ENCODE measurements at regions not wholly inside any gene's neighbourhood (a gene's known extent, or its start where the extent isn't known, plus 50 kb on each side); places are given as distances from the start of the nearest gene placed in this dataset.

DNA sequence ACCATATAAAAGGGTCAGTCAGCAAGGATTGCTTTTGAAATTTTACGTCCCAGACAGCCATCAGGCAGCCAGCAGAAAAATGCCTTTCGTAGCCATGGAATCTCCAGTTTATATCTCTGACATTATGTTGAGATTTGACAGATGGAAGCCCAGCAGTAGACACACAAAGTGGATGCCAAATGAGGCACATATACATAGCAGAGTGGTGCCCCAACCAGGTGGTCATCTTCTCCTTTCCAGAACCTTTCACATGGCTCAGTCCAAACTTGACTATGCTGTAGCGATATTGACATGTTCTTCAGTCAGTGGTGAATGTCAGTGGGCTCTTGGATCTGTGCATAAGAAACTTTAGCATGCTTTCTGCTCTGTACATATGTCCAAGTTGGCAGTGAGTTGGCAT lies 123.3 kb upstream of the GBE1 start:
- no peaks in the 10 kb centered on the region for H3K36me3 ChIP-seq
- TF ChIP-seq POLR2A (IDR thresholded peaks at IDR 0.05), result no peak
- TF ChIP-seq, protein P1, sequence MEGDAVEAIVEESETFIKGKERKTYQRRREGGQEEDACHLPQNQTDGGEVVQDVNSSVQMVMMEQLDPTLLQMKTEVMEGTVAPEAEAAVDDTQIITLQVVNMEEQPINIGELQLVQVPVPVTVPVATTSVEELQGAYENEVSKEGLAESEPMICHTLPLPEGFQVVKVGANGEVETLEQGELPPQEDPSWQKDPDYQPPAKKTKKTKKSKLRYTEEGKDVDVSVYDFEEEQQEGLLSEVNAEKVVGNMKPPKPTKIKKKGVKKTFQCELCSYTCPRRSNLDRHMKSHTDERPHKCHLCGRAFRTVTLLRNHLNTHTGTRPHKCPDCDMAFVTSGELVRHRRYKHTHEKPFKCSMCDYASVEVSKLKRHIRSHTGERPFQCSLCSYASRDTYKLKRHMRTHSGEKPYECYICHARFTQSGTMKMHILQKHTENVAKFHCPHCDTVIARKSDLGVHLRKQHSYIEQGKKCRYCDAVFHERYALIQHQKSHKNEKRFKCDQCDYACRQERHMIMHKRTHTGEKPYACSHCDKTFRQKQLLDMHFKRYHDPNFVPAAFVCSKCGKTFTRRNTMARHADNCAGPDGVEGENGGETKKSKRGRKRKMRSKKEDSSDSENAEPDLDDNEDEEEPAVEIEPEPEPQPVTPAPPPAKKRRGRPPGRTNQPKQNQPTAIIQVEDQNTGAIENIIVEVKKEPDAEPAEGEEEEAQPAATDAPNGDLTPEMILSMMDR (IDR thresholded peaks at IDR 0.05), result no peak
- 89 to 91% (median 90%) methylated on average over 3 of the region's 3 CpGs for WGBS, 4 donors
- H3K27me3 ChIP-seq, result no peaks in the 10 kb centered on the region
- DNase-seq (no peak), ATAC-seq (no peak)
- H3K4me3 ChIP-seq, result no peak overlapping the region
- H3K9me3 ChIP-seq, result peaks cover 0 to 5% (median 0%) of the 10 kb centered on the region in 12 donors
- H3K27ac ChIP-seq, result no peak overlapping the region
- no peaks in the 10 kb centered on the region for H3K4me1 ChIP-seq
- intact Hi-C loops (cut with DNase I), result no loop called here

DNA sequence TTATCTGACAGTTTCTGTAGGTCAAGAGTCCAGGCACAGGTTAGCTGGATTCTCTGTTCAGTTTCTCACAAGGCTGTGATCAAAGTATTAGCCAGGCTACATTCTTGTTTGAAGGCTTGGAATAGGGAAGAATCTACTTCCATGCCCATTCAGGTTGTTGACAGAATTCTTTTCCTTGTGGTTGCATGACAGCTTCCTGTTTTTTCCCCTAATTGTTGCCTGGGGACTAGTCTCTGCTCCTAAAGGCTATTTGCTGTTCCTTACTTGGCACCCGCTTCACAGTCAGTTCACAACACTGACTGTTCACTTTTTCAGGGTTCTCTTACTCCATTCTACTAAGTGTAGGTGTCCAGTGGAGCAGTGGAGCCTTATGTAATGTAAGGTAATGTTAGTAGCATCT lies 115.4 kb upstream of the GBE1 start:
- no peak for TF ChIP-seq POLR2A (IDR thresholded peaks at IDR 0.05)
- TF ChIP-seq, protein P1 (IDR thresholded peaks at IDR 0.05), result no peak

DNA sequence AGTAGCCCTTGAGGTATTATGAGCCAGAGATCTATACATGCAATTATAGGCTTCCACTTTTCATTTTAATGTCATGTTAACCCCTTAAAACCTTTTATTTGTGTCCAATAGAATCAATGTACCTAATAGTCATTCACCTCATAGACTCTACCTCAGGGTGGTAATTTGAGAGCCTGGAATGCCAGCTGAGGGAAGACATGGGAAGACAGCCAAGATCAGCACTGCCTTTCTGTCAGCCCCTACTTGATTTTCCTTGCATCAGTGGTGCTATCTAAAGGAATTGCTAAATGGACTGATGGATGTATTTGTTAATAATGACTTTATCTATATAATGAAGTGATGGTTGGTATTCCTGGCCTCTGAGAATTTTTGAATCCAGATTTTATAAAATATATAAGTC lies 113.3 kb upstream of the GBE1 start:
- TF ChIP-seq, protein P1 (IDR thresholded peaks at IDR 0.05), result no peak
- no peak for TF ChIP-seq POLR2A (IDR thresholded peaks at IDR 0.05)
- Histone ChIP-seq H3K27ac (no peak overlapping the region), H3K4me3 (no peak overlapping the region), H3K27me3 (no peaks in the 10 kb centered on the region), H3K4me1 (peaks cover 0 to 3% (median 0%) of the 10 kb centered on the region in 12 donors), H3K36me3 (no peaks in the 10 kb centered on the region), H3K9me3 (peaks cover 0 to 6% (median 0%) of the 10 kb centered on the region in 12 donors)
- intact Hi-C loops (cut with DNase I), result loop anchor here in 6 of 10 donors (5.0 to 10.0 kb wide), 3 partner anchors 250 to 260 kb away; no protein-coding TSS in a partner anchor
- ATAC-seq (no peak), DNase-seq (no peak)

More for the DNA sequence above, 115.4 kb upstream of the GBE1 start:
- H3K36me3 ChIP-seq, result no peaks in the 10 kb centered on the region
- ATAC-seq, result no peak
- no peak overlapping the region for H3K27ac ChIP-seq
- intact Hi-C loops (cut with DNase I), result loop anchor here in 4 of 10 donors (10.0 kb wide), 2 partner anchors 248 to 258 kb away; no protein-coding TSS in a partner anchor
- H3K9me3 ChIP-seq, result peaks cover 0 to 10% (median 0%) of the 10 kb centered on the region in 12 donors
- WGBS, 4 donors, result 61 to 88% (median 75%) methylated on average over 1 of the region's 1 CpG
- H3K4me3 ChIP-seq, result no peak overlapping the region
- DNase-seq, result no peak
- no peaks in the 10 kb centered on the region for H3K27me3 ChIP-seq
- H3K4me1 ChIP-seq, result peaks cover 0 to 3% (median 0%) of the 10 kb centered on the region in 12 donors

DNA sequence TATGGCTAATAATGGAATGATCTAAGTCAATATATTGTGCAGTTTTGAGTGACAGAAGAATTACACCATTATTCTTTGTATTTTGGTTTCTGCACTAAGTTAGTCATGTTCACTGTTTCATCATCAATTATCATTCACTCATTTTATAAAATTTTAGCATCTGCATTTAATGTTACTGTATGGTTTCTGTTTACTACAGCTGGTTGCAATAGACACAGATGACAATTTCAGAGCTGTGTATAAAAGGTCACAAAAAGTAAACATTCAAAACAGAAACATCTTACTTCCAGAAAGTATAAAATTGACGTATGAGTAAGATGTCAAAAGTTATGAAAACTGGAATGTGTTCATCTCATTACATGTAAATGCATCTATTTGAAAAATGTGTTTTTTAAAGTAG lies 111.1 kb upstream of the GBE1 start:
- intact Hi-C loops (cut with DNase I), result loop anchor here in 6 of 10 donors (5.0 to 10.0 kb wide), 3 partner anchors 252 to 262 kb away; no protein-coding TSS in a partner anchor
- no peak for DNase-seq
- H3K27ac ChIP-seq, result no peak overlapping the region

More for the DNA sequence above, 111.1 kb upstream of the GBE1 start:
- no peaks in the 10 kb centered on the region for H3K36me3 ChIP-seq
- 75 to 83% (median 78%) methylated on average over 1 of the region's 1 CpG for WGBS, 4 donors
- H3K4me3 ChIP-seq, result no peak overlapping the region
- H3K4me1 ChIP-seq, result peaks cover 0 to 4% (median 0%) of the 10 kb centered on the region in 12 donors
- no peak for ATAC-seq
- no peaks in the 10 kb centered on the region for H3K9me3 ChIP-seq
- TF ChIP-seq, protein P1 (IDR thresholded peaks at IDR 0.05), result no peak
- no peak for TF ChIP-seq POLR2A (IDR thresholded peaks at IDR 0.05)
- no peaks in the 10 kb centered on the region for H3K27me3 ChIP-seq

Measured in heart left ventricle (tissue), 16 donors.